Activated CD8-positive, alpha-beta T cell treated with anti-CD3 and anti-CD28 coated beads, Interleukin-2, amount 10 ng/mL, durations not matched to agents 7 days and 5 days (primary cell): ENCODE measurements at regions not wholly inside any gene's neighbourhood (a gene's known extent, or its start where the extent isn't known, plus 50 kb on each side); places are given as distances from the start of the nearest gene placed in this dataset.
"Not testable (repeated sequence)": the region's sequence is repeated elsewhere in the genome, so short reads cannot be mapped to it uniquely, and the experiment has no call there.

Source experiments
- ATAC-seq: fragments of 150-1000 bp; cut with Tn5 transposase; one replicate; pipeline ENCODE4 v1.10.0; 2021; ENCODE audit warnings: moderate library complexity
- CTCF ChIA-PET: fragments of 350-600 bp; sonication (Branson Sonifier 250); formaldehyde crosslinking; loops from one replicate; lab custom pipeline; 2021; ENCODE audit warnings: antibody characterized with exemption; lab: Charles Lee
- POLR2A ChIA-PET: fragments of 350-600 bp; sonication (Branson Sonifier 250); formaldehyde crosslinking; loops from one replicate; lab custom pipeline; 2021; ENCODE audit warnings: antibody characterized with exemption; lab: Charles Lee
- DNase-seq: peaks from one replicate; pipeline ENCODE4 v3.0.0-alpha.2; 2020
- H3K27ac Mint-ChIP-seq: one replicate; pipeline ENCODE4 v1.8.0; 2021; ENCODE audit warnings: mild to moderate bottlenecking, mixed read lengths
- H3K27me3 Mint-ChIP-seq: one replicate; pipeline ENCODE4 v1.8.0; 2021; ENCODE audit warnings: low read depth, mixed read lengths
- H3K36me3 Mint-ChIP-seq: one replicate; pipeline ENCODE4 v1.8.0; 2021; ENCODE audit warnings: low read depth, mixed read lengths
- H3K4me1 Mint-ChIP-seq: one replicate; pipeline ENCODE4 v1.8.0; 2021; ENCODE audit warnings: low read depth, mixed read lengths
- H3K4me3 Mint-ChIP-seq: one replicate; pipeline ENCODE4 v1.8.0; 2021; ENCODE audit warnings: mild to moderate bottlenecking, mixed read lengths
- H3K9me3 Mint-ChIP-seq: one replicate; pipeline ENCODE4 v1.8.0; 2022; ENCODE audit warnings: mixed read lengths; ENCODE audit not compliant: insufficient read depth

DNA sequence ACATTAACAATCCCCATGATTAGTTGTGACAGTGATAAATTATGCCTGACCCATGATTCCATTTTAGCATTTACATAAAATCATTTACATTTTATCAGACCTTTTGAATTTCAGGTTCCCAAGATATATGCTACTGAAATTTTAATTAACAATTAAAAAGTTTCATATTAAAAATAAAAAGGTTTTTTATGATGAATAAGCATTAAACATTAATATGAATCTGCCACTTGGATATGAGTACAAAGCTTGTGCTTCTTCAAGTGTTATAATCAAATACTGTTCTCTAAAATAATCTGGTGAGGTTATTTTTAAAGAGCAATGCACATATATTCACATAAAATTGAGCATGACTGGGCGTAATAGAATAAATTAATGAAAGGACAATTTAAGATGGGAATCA, 1218.0 kb downstream of the CNTNAP5 start:
- CTCF ChIA-PET, result no interaction called here
- Mint-ChIP-seq H3K4me3 (no peak overlapping the region), H3K36me3 (no peaks in the 10 kb centered on the region), H3K27ac (no peak overlapping the region), H3K4me1 (no peaks in the 10 kb centered on the region), H3K27me3 (no peaks in the 10 kb centered on the region), H3K9me3 (peaks cover 13% of the 10 kb centered on the region)
- ATAC-seq (no peak), DNase-seq (no peak)
- POLR2A ChIA-PET, result no interaction called here

DNA sequence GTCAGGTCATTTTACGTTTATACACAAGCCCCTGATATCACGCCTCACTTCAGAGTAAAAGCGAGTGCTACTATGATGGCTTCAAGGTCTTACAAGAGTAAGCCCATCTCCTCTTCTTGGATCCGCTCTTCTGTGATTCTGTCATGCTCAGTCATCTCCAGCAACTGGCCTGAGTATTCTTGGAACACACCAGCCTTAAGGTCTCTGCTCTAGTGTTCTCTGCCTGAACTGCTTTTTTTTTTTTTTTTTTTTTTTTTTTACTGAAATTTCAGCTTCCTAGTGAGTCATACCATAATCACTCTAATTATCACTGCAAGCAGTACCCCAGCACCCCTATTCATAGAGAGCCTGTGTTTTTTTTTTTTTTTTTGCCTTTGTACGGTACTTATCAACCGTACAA, 1228.9 kb downstream of the CNTNAP5 start:
- CTCF ChIA-PET, result no interaction called here
- no peak for DNase-seq
- no peaks in the 10 kb centered on the region for H3K36me3 Mint-ChIP-seq
- no peaks in the 10 kb centered on the region for H3K9me3 Mint-ChIP-seq
- H3K27me3 Mint-ChIP-seq, result no peaks in the 10 kb centered on the region
- no peaks in the 10 kb centered on the region for H3K4me1 Mint-ChIP-seq
- H3K27ac Mint-ChIP-seq, result no peak overlapping the region
- no peak overlapping the region for H3K4me3 Mint-ChIP-seq
- POLR2A ChIA-PET, result no interaction called here
- no peak for ATAC-seq

DNA sequence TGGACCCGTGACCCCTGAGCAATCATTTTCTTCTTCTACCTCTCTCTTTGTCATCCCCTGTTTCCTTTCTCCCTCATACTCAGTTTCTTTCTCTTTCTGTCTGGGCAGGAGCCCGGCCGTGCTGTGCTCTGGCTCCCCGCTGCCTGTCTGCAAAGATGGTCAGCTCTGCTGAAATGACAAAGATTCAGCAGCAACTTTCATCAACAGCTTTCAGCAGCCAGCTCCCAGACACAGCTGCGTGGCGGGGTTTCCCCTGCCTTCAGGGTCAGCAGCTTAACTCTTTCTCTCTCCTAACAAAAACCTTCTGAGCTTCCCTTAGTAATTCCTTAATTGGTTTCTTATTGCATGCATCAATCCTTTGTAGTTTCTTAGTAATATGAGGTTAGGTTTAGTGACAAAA, 1234.4 kb downstream of the CNTNAP5 start:
- ATAC-seq, result no peak
- no peaks in the 10 kb centered on the region for H3K36me3 Mint-ChIP-seq
- no peak overlapping the region for H3K4me3 Mint-ChIP-seq
- CTCF ChIA-PET, result no interaction called here
- peaks cover 5% of the 10 kb centered on the region for H3K9me3 Mint-ChIP-seq
- no peak for DNase-seq
- no peaks in the 10 kb centered on the region for H3K27me3 Mint-ChIP-seq
- H3K27ac Mint-ChIP-seq, result no peak overlapping the region
- no peaks in the 10 kb centered on the region for H3K4me1 Mint-ChIP-seq
- POLR2A ChIA-PET, result no interaction called here

DNA sequence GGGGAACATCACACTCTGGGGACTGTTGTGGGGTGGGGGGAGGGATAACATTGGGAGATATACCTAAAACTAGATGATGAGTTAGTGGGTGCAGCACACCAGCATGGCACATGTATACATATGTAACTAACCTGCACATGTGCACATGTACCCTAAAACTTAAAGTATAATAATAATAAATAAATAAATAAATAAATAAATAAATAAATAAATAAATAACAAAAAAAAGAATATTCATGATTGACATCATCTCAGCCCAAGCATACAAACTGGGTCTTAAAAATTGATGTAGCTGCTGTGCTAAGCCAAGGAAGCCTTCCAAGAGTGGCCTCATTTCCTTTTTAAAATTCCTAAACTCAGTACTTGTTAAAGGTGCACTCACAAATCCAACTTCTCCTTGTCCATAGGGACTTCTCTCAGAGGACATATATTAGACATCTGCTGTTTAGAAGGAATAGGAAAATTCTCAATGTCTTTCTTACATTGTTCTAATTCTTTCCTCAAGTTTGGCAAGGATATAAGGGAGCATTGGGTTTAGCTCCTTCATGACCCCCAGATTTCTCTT, 1235.4 kb downstream of the CNTNAP5 start:
- POLR2A ChIA-PET, DNase-seq, H3K4me1 Mint-ChIP-seq, H3K27me3 Mint-ChIP-seq, H3K4me3 Mint-ChIP-seq, H3K9me3 Mint-ChIP-seq, CTCF ChIA-PET, ATAC-seq, H3K36me3 Mint-ChIP-seq, H3K27ac Mint-ChIP-seq: not testable (repeated sequence)

DNA sequence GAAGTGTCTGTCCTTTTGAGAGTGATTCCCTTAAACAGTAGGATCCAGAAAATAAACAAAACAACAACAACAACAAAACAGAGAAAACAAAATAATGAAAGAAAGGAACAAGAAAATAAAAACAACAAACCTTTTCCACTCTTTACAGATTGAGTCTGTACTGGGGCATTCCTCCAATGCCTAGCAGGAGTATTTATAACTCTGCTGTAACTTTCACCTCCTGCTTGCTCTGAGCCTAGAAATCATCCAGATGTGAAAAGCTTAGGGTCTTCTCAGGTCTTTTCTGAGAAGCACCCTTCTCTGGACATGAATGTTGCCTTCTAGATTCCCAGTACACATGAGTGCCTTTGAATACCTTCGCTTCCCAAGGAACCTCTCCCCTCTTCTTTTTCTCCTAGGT, 1239.4 kb downstream of the CNTNAP5 start:
- Mint-ChIP-seq H3K4me3 (no peak overlapping the region), H3K9me3 (peaks cover 4% of the 10 kb centered on the region), H3K27me3 (no peaks in the 10 kb centered on the region), H3K36me3 (no peaks in the 10 kb centered on the region), H3K4me1 (no peaks in the 10 kb centered on the region), H3K27ac (no peak overlapping the region)
- ChIA-PET CTCF (no interaction called here), POLR2A (no interaction called here)
- ATAC-seq (no peak), DNase-seq (no peak)

DNA sequence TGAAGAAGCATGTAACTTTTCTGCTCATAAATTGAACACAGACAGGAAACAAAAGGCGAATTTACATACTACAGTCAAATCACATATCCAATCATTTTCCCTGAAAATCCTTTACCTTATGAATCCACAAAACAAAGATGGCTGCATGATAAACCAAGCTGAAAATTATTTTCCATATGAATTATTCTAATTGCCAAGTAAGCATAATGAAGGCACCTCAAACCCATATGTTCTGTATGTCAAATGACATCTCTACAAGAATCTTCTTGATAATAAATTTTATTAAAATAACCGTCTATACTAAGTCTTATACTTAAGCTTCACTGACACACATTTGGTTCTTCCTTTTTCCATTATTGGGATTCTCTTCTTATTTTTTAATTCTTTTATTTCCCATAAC, 1242.6 kb downstream of the CNTNAP5 start:
- ATAC-seq, result no peak
- POLR2A ChIA-PET, result no interaction called here

DNA sequence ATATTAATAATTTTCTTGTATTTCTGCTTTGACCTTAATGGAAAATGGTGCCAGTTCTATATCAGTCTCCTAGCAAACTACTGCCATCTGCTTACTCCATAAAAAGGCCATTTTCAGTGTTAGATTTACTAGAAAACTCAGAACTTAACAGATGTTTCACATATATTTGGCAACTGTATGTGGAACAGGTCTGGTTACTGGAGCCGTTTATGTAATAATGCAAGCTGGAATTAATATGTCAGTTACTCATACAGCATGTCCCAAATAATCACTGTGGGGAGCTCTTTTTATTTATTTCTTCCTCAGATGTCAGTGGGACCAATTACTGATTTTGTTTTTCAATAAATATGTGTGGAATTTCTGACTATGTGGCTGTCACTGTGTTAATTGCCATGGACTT, 1247.6 kb downstream of the CNTNAP5 start:
- H3K9me3 Mint-ChIP-seq, result peaks cover 10% of the 10 kb centered on the region
- no peak overlapping the region for H3K27ac Mint-ChIP-seq
- no peaks in the 10 kb centered on the region for H3K4me1 Mint-ChIP-seq
- POLR2A ChIA-PET, result no interaction called here
- ATAC-seq (no peak), DNase-seq (no peak)
- H3K4me3 Mint-ChIP-seq, result no peak overlapping the region
- no peaks in the 10 kb centered on the region for H3K36me3 Mint-ChIP-seq
- CTCF ChIA-PET, result no interaction called here
- no peaks in the 10 kb centered on the region for H3K27me3 Mint-ChIP-seq

More for the DNA sequence above, 1242.6 kb downstream of the CNTNAP5 start:
- no peaks in the 10 kb centered on the region for H3K36me3 Mint-ChIP-seq
- H3K4me1 Mint-ChIP-seq, result no peaks in the 10 kb centered on the region
- no peak for DNase-seq
- H3K27ac Mint-ChIP-seq, result no peak overlapping the region
- CTCF ChIA-PET, result no interaction called here
- H3K9me3 Mint-ChIP-seq, result peaks cover 10% of the 10 kb centered on the region
- H3K4me3 Mint-ChIP-seq, result no peak overlapping the region
- H3K27me3 Mint-ChIP-seq, result no peaks in the 10 kb centered on the region

DNA sequence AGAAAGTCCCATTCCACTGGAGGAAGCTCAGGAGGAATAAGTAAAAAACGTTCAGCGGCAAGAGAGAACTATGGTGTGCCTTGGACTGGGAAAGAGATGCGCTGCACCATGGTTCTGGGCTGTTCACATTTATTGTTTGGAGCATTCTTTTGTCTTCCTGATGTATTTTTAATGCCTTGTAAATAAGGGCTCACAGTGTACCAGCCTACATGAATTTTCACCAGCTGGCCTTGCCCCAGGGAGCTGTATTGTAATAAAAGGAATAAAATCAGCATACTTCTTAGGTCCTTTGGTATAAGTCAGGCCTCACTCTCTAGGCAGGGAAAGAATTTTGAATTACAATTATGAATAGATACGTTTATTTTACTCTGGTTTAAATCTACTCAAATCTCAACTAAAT, 1249.6 kb downstream of the CNTNAP5 start:
- DNase-seq, result no peak
- no peak overlapping the region for H3K4me3 Mint-ChIP-seq
- H3K9me3 Mint-ChIP-seq, result peaks cover 20% of the 10 kb centered on the region
- H3K27ac Mint-ChIP-seq, result no peak overlapping the region
- POLR2A ChIA-PET, result no interaction called here
- H3K36me3 Mint-ChIP-seq, result no peaks in the 10 kb centered on the region
- CTCF ChIA-PET, result no interaction called here
- ATAC-seq, result no peak
- H3K4me1 Mint-ChIP-seq, result no peaks in the 10 kb centered on the region
- no peaks in the 10 kb centered on the region for H3K27me3 Mint-ChIP-seq

DNA sequence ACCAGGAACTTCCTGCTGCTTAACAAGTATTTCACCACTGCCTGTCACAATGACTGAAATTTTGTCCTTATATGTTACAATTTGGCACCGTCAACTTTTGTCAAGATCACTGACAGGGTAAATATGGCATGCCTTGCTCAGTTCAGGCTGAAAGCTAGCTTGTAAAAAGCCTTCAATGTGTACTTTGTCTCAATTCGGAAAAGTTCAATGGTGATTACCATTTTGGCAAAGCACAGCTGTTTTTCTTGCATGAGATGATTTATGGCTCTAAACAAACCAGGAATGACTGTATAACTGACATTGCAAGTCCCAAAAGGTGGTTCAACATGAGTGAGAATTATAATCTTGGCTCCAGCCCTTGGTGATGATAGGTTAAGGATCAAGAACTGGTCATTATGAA, 1255.2 kb downstream of the CNTNAP5 start:
- no peak overlapping the region for H3K27ac Mint-ChIP-seq
- DNase-seq (no peak), ATAC-seq (no peak)
- no peaks in the 10 kb centered on the region for H3K36me3 Mint-ChIP-seq
- H3K4me1 Mint-ChIP-seq, result no peaks in the 10 kb centered on the region
- ChIA-PET CTCF (no interaction called here), POLR2A (no interaction called here)
- H3K4me3 Mint-ChIP-seq, result no peak overlapping the region
- H3K9me3 Mint-ChIP-seq, result peaks cover 10% of the 10 kb centered on the region
- H3K27me3 Mint-ChIP-seq, result no peaks in the 10 kb centered on the region

DNA sequence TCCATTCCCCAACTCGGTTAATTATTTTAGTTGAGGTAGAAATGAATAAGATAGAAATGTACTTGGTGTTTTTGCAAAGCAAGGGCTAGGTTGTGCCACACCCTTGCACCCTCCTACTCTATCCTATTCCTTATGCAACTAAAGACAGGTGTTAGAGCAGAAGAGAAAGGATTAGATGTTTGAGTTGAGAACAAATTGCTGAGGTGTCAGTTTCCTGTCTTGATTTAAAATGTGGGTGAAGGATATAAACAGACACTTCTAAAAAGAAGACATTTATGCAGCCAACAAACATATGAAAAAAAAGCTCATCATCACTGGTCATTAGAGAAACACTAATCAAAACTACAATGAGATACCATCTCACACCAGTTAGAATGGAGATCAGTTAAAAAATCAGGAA, 1256.2 kb downstream of the CNTNAP5 start:
- POLR2A ChIA-PET, result no interaction called here
- CTCF ChIA-PET, result no interaction called here
- Mint-ChIP-seq H3K36me3 (no peaks in the 10 kb centered on the region), H3K4me3 (no peak overlapping the region), H3K4me1 (no peaks in the 10 kb centered on the region), H3K27me3 (no peaks in the 10 kb centered on the region), H3K27ac (no peak overlapping the region), H3K9me3 (peaks cover 10% of the 10 kb centered on the region)
- ATAC-seq (no peak), DNase-seq (no peak)

DNA sequence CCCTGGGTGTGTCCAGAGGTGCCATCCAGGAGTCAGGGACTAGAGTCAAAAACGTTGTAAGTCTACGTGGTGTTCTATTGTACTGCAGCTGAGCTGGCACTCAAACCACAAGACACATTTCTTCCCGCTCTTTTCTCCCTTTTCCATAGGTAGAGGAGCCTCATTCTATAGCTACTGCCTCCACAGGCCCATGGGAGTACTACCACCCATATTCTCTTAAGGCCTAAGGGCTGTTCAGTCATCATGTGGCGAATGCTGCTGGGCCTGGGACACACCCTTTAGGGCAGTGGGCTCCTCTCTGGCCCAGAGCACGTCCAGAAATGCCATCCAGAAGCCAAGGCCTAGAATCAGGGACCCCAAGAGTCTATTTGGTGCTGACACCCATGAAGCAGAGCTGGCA, 1271.7 kb downstream of the CNTNAP5 start:
- ATAC-seq, result no peak
- peaks cover 4% of the 10 kb centered on the region for H3K9me3 Mint-ChIP-seq
- no peak overlapping the region for H3K27ac Mint-ChIP-seq
- H3K4me3 Mint-ChIP-seq, result no peak overlapping the region
- CTCF ChIA-PET, result no interaction called here
- no peaks in the 10 kb centered on the region for H3K36me3 Mint-ChIP-seq
- DNase-seq, result no peak
- POLR2A ChIA-PET, result no interaction called here
- H3K4me1 Mint-ChIP-seq, result no peaks in the 10 kb centered on the region
- no peaks in the 10 kb centered on the region for H3K27me3 Mint-ChIP-seq

DNA sequence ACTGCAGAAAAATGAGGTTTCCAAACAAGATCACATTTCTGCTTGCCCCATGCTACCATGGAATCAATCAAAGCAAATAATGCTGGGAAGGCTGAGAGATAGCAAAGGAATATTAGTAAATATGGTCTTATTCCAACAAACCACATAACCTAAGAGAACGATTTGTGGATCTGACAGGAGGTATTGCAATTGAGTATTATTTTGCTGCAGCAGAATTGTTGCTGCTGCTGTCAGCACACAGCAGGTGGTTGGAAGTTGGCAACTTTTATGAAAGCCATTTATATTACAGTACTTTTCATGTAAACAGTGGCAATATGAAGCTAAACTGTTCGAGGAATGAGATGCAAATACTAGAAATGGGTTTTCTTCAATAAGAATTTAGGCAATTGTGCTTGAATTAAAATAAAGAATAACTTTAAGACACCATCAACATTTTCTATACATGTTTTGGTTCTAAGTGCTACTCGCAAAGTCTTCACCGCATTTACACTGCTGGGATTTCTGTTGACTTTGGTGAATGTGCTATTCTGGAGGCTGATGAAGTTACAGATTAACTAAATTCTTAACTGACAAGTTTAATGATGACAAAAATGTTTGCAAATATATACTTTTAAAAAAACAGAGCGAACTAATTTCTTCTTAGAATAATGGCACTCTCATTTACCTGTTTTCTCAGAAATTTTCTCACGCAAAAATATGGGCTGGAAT, 1285.7 kb downstream of the CNTNAP5 start:
- H3K4me3 Mint-ChIP-seq, result no peak overlapping the region
- DNase-seq (no peak), ATAC-seq (no peak)
- POLR2A ChIA-PET, result no interaction called here
- H3K4me1 Mint-ChIP-seq, result no peaks in the 10 kb centered on the region
- no peaks in the 10 kb centered on the region for H3K27me3 Mint-ChIP-seq
- peaks cover 6% of the 10 kb centered on the region for H3K9me3 Mint-ChIP-seq
- CTCF ChIA-PET, result no interaction called here
- H3K36me3 Mint-ChIP-seq, result no peaks in the 10 kb centered on the region
- no peak overlapping the region for H3K27ac Mint-ChIP-seq

DNA sequence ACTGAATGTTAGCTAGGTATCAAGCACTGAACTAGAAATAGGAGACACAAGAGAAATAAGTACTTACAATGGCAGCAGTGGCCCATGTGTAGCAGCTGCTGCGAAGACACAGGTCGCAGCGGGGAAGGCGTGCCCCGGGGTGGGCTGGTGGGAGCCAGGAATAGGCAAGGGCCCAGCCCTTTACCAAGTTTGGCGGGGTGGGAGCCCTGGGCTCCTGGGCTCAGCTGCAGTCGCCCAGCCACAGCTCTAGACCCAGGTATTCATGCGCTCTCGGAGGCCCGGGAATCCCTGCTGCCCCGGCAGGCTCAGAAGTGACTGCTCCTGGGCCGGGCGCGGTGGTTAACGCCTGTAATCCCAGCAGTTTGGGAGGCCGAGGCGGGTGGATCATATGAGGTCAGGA, 1287.3 kb downstream of the CNTNAP5 start:
- Mint-ChIP-seq H3K27ac (no peak overlapping the region), H3K27me3 (no peaks in the 10 kb centered on the region), H3K36me3 (no peaks in the 10 kb centered on the region), H3K4me3 (no peak overlapping the region), H3K9me3 (peaks cover 10% of the 10 kb centered on the region), H3K4me1 (no peaks in the 10 kb centered on the region)
- ATAC-seq (no peak), DNase-seq (no peak)
- CTCF ChIA-PET, result no interaction called here
- POLR2A ChIA-PET, result no interaction called here
